ENCODE measurements at regions not wholly inside any gene's neighbourhood (a gene's known extent, or its start where the extent isn't known, plus 50 kb on each side); places are given as distances from the start of the nearest gene placed in this dataset.

DNA sequence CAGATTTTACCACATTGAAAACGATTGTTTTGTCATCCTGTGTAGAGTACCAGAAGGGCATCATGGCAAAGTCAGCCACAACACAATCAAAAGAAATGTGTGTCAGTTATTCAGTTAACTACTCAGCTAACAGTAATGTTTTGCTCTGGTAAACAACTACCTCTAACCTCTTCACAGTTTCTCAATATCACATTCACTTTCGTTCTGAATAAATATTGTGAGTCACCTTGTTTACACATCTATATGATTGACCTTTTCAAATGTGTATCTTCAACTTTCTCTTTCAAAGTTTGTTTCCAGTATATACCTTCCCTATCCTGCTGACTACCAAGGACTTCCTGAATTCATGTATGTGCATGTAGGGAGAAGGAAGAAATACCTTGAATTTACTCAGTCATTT, 216.6 kb upstream of the UFL1 start:
- DNase-seq: no peak
- no peak overlapping the region for H3K27ac Mint-ChIP-seq
- H3K4me1 Mint-ChIP-seq: no peaks in the 10 kb centered on the region
- H3K36me3 Mint-ChIP-seq: no peaks in the 10 kb centered on the region
- no peak overlapping the region for H3K4me3 Mint-ChIP-seq
- peaks cover 4% of the 10 kb centered on the region for H3K27me3 Mint-ChIP-seq
- no peaks in the 10 kb centered on the region for H3K9me3 ChIP-seq (ENCODE audit: control insufficient read depth in 2 of 2, low read length in 2 of 2)
- no peaks in the 10 kb centered on the region for H3K4me1 ChIP-seq (ENCODE audit: control insufficient read depth, insufficient read depth, low read length, poor library complexity, severe bottlenecking)
- no peak overlapping the region for H3K27ac ChIP-seq (ENCODE audit: insufficient read depth, low read length, poor library complexity, severe bottlenecking)
- no peaks in the 10 kb centered on the region for H3K36me3 ChIP-seq (ENCODE audit: control insufficient read depth, insufficient read depth, low read length)
- peaks cover 0 to 6% (median 3%) of the 10 kb centered on the region in 7 donors for H3K9me3 Mint-ChIP-seq
- H3K4me3 ChIP-seq (ENCODE audit: low read depth, low read length): no peak overlapping the region
- ATAC-seq (ENCODE audit: low read depth in 2 of 2): no peak
- no peaks in the 10 kb centered on the region for H3K27me3 ChIP-seq (ENCODE audit: control insufficient read depth, insufficient read depth, low read length)

DNA sequence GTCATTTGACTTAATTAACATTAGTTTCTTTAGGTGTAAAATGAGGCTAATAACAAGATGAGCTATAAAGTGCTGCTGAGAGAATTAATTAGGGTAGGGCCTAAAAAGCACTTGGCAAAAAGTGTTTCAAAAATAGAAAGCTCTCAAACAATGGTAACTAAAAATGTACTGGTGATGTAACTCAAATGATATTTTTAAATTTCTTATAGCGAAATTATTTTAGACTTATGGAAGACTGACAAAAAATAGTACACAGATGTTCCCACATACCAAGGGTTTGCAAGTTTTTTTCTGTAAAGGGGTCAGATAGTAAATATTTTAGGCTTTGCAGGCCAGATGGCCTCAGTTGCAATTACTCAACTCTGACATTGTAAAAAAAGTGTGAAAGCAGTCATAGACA, 190.7 kb upstream of the UFL1 start:
- DNase-seq (no peak), ATAC-seq (ENCODE audit: low read depth in 2 of 2) (no peak)
- H3K9me3 ChIP-seq (ENCODE audit: control insufficient read depth in 2 of 2, low read length in 2 of 2): peaks cover 0 to 2% of the 10 kb centered on the region in 2 experiments
- H3K4me1 ChIP-seq (ENCODE audit: control insufficient read depth, insufficient read depth, low read length, poor library complexity, severe bottlenecking): no peaks in the 10 kb centered on the region
- H3K27ac Mint-ChIP-seq: no peak overlapping the region
- H3K27me3 Mint-ChIP-seq: no peaks in the 10 kb centered on the region
- no peaks in the 10 kb centered on the region for H3K27me3 ChIP-seq (ENCODE audit: control insufficient read depth, insufficient read depth, low read length)
- no peaks in the 10 kb centered on the region for H3K4me1 Mint-ChIP-seq
- no peak overlapping the region for H3K4me3 Mint-ChIP-seq
- no peaks in the 10 kb centered on the region for H3K36me3 ChIP-seq (ENCODE audit: control insufficient read depth, insufficient read depth, low read length)
- H3K9me3 Mint-ChIP-seq: peaks cover 0 to 6% (median 0%) of the 10 kb centered on the region in 7 donors
- H3K36me3 Mint-ChIP-seq: no peaks in the 10 kb centered on the region
- H3K4me3 ChIP-seq (ENCODE audit: low read depth, low read length): no peak overlapping the region
- H3K27ac ChIP-seq (ENCODE audit: insufficient read depth, low read length, poor library complexity, severe bottlenecking): no peak overlapping the region

DNA sequence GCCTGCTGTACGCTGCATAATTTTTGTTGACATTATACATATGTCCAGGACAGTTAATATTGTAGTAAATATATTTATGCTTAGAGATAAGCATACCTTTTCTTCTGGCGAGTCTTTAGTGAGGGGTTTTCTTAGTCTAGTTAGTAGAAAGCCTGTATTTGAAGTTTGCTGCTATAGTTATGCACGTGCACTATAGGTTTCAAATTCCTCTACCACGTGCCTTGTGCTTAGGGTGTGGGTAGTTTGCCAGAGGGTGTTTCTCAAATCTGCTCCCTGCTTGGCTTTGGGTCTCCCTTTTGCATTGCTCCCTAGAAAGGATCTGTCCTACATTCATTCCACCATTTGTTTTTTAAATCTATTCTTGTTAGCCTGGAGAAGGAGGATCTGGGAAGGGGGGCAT, 181.4 kb upstream of the UFL1 start:
- Histone ChIP-seq H3K4me1 (ENCODE audit: control insufficient read depth, insufficient read depth, low read length, poor library complexity, severe bottlenecking) (no peaks in the 10 kb centered on the region), H3K27ac (ENCODE audit: insufficient read depth, low read length, poor library complexity, severe bottlenecking) (no peak overlapping the region), H3K9me3 (ENCODE audit: control insufficient read depth in 2 of 2, low read length in 2 of 2) (no peaks in the 10 kb centered on the region), H3K27me3 (ENCODE audit: control insufficient read depth, insufficient read depth, low read length) (no peaks in the 10 kb centered on the region), H3K4me3 (ENCODE audit: low read depth, low read length) (no peak overlapping the region), H3K36me3 (ENCODE audit: control insufficient read depth, insufficient read depth, low read length) (no peaks in the 10 kb centered on the region)
- Mint-ChIP-seq H3K4me3 (no peak overlapping the region), H3K4me1 (no peaks in the 10 kb centered on the region), H3K9me3 (peaks cover 0 to 8% (median 4%) of the 10 kb centered on the region in 7 donors), H3K36me3 (no peaks in the 10 kb centered on the region), H3K27ac (no peak overlapping the region), H3K27me3 (no peaks in the 10 kb centered on the region)
- ATAC-seq (ENCODE audit: low read depth in 2 of 2): no peak
- no peak for DNase-seq

DNA sequence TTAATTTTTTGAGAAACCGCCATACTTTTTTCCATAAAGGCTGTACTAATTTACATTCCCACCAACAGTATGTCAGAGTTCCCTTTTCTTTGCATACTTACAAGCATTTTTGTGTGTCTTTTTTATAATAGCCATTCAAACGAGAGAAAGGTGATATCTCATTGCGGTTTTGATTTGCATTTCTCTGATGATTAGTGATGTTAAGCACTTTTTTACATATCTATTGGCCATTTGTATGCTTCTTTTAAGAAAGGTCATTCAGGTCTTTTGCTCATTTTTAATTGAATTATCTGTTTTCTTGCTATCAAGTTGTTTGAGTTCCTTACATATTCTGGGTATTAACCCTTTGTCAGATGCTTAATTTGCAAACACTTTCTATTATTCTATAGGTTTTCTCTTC, 176.1 kb upstream of the UFL1 start:
- no peaks in the 10 kb centered on the region for H3K36me3 ChIP-seq (ENCODE audit: control insufficient read depth, insufficient read depth, low read length)
- H3K4me1 ChIP-seq (ENCODE audit: control insufficient read depth, insufficient read depth, low read length, poor library complexity, severe bottlenecking): no peaks in the 10 kb centered on the region
- H3K4me1 Mint-ChIP-seq: no peaks in the 10 kb centered on the region
- H3K4me3 ChIP-seq (ENCODE audit: low read depth, low read length): no peak overlapping the region
- H3K9me3 Mint-ChIP-seq: peaks cover 0 to 8% (median 0%) of the 10 kb centered on the region in 7 donors
- H3K36me3 Mint-ChIP-seq: no peaks in the 10 kb centered on the region
- H3K27me3 Mint-ChIP-seq: no peaks in the 10 kb centered on the region
- H3K27ac ChIP-seq (ENCODE audit: insufficient read depth, low read length, poor library complexity, severe bottlenecking): no peak overlapping the region
- no peak overlapping the region for H3K4me3 Mint-ChIP-seq
- no peaks in the 10 kb centered on the region for H3K27me3 ChIP-seq (ENCODE audit: control insufficient read depth, insufficient read depth, low read length)
- DNase-seq (no peak), ATAC-seq (ENCODE audit: low read depth in 2 of 2) (no peak)
- no peak overlapping the region for H3K27ac Mint-ChIP-seq
- H3K9me3 ChIP-seq (ENCODE audit: control insufficient read depth in 2 of 2, low read length in 2 of 2): no peaks in the 10 kb centered on the region

DNA sequence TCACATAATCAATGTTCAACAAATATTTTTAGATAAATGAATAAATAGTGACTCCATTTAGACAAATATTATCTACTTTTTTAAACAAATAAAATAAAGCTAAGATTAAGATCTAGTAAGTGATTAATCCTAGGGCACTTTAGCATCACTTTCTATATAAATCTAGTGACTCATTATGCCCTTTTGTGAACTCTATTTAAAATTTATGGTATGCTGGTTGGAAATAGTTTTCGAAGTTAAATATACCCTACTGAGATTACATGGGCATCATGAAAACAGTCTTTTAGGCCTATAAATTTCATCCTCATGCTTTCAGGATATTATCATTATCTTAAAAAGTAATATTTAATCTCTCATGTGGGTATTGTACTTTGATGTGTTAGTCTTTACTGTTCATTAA, 140.4 kb upstream of the UFL1 start:
- Mint-ChIP-seq H3K9me3 (peaks cover 0 to 2% (median 0%) of the 10 kb centered on the region in 7 donors), H3K4me3 (no peak overlapping the region), H3K4me1 (no peaks in the 10 kb centered on the region), H3K27me3 (peaks cover 6% of the 10 kb centered on the region), H3K36me3 (no peaks in the 10 kb centered on the region), H3K27ac (no peak overlapping the region)
- DNase-seq (no peak), ATAC-seq (ENCODE audit: low read depth in 2 of 2) (no peak)
- Histone ChIP-seq H3K9me3 (ENCODE audit: control insufficient read depth in 2 of 2, low read length in 2 of 2) (no peaks in the 10 kb centered on the region), H3K36me3 (ENCODE audit: control insufficient read depth, insufficient read depth, low read length) (no peaks in the 10 kb centered on the region), H3K4me3 (ENCODE audit: low read depth, low read length) (no peak overlapping the region), H3K27me3 (ENCODE audit: control insufficient read depth, insufficient read depth, low read length) (no peaks in the 10 kb centered on the region), H3K27ac (ENCODE audit: insufficient read depth, low read length, poor library complexity, severe bottlenecking) (no peak overlapping the region), H3K4me1 (ENCODE audit: control insufficient read depth, insufficient read depth, low read length, poor library complexity, severe bottlenecking) (no peaks in the 10 kb centered on the region)

DNA sequence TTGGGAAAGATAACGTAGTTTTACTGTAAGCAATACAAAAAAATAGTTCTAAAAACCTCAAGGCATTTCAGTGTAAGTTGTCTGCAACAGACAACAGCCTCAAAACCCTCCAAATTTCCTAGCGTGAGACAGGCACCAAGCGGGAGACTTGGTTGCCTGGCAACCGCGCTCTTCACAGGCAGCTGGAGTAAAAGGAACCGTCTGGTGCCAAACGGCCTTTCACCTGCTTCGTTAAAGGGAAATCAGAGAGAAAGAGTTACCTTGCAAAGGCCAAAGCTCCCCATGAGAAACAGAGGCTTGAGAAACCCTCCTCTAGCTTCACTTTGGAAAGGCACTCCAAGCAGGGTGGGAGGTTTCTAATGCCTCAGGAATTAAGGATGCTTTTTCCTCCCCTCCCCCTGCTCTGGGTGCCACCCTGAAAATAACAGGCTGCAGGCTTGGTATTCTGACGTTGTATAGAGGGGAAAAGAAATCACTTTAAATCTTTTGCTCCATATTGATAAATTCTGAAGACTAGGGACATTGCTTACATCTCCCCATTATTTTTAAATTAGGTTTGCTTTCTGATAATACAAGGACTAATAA, 129.7 kb upstream of the UFL1 start:
- Mint-ChIP-seq H3K4me3 (no peak overlapping the region), H3K27ac (no peak overlapping the region), H3K27me3 (peaks cover 4% of the 10 kb centered on the region), H3K4me1 (peaks cover 0 to 10% (median 0%) of the 10 kb centered on the region in 4 donors), H3K36me3 (no peaks in the 10 kb centered on the region), H3K9me3 (peaks cover 0 to 4% (median 0%) of the 10 kb centered on the region in 7 donors)
- H3K36me3 ChIP-seq (ENCODE audit: control insufficient read depth, insufficient read depth, low read length): no peaks in the 10 kb centered on the region
- no peak overlapping the region for H3K4me3 ChIP-seq (ENCODE audit: low read depth, low read length)
- DNase-seq (peak in 1 of 3 donors; percentile 16), ATAC-seq (ENCODE audit: low read depth in 2 of 2) (no peak)
- no peaks in the 10 kb centered on the region for H3K4me1 ChIP-seq (ENCODE audit: control insufficient read depth, insufficient read depth, low read length, poor library complexity, severe bottlenecking)
- no peaks in the 10 kb centered on the region for H3K9me3 ChIP-seq (ENCODE audit: control insufficient read depth in 2 of 2, low read length in 2 of 2)
- H3K27ac ChIP-seq (ENCODE audit: insufficient read depth, low read length, poor library complexity, severe bottlenecking): no peak overlapping the region
- no peaks in the 10 kb centered on the region for H3K27me3 ChIP-seq (ENCODE audit: control insufficient read depth, insufficient read depth, low read length)

DNA sequence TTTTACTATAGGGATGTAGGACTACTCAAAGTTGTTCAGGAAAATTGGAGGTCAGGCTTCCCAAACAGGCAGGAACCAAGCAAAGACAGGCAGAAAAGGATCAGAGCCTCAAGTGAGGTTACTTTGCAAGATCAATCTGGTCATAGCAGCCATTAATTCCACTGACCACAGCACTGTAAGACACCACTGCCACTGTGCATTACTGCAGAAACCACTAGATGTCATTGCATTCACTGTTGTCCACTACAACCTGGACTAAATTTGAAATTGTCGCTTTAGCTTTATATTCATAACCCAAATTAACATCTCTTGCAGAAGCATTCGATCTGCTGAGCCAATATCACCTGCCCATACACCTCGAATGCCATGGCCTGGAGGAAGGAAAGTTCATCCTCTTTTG, 126.9 kb upstream of the UFL1 start:
- ATAC-seq (ENCODE audit: low read depth in 2 of 2) (no peak), DNase-seq (no peak)
- H3K9me3 ChIP-seq (ENCODE audit: control insufficient read depth in 2 of 2, low read length in 2 of 2): no peaks in the 10 kb centered on the region
- Mint-ChIP-seq H3K9me3 (peaks cover 0 to 3% (median 0%) of the 10 kb centered on the region in 7 donors), H3K36me3 (no peaks in the 10 kb centered on the region), H3K4me1 (peaks cover 0 to 10% (median 0%) of the 10 kb centered on the region in 4 donors), H3K4me3 (no peak overlapping the region), H3K27me3 (no peaks in the 10 kb centered on the region), H3K27ac (no peak overlapping the region)
- H3K4me3 ChIP-seq (ENCODE audit: low read depth, low read length): no peak overlapping the region
- no peak overlapping the region for H3K27ac ChIP-seq (ENCODE audit: insufficient read depth, low read length, poor library complexity, severe bottlenecking)
- no peaks in the 10 kb centered on the region for H3K27me3 ChIP-seq (ENCODE audit: control insufficient read depth, insufficient read depth, low read length)
- H3K4me1 ChIP-seq (ENCODE audit: control insufficient read depth, insufficient read depth, low read length, poor library complexity, severe bottlenecking): no peaks in the 10 kb centered on the region
- H3K36me3 ChIP-seq (ENCODE audit: control insufficient read depth, insufficient read depth, low read length): no peaks in the 10 kb centered on the region

DNA sequence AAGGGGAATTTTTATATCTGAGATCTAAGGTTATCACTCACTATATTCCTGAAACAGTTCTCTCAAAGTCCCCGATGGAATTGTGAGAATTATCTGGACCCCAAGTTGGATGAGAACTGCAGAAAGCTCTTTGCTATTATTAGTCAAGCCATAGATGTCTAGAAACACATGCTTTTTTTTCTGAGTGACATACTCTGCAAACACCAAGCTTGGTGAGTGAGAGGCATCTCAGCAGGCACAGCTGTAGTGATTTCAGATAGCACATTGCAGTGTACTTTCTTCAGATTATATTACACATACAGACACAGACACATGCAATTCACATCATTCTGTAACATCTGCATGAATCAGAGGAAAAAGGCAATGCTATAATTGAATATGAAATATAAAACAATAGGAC, 111.1 kb upstream of the UFL1 start:
- H3K4me3 ChIP-seq (ENCODE audit: low read depth, low read length): no peak overlapping the region
- Mint-ChIP-seq H3K36me3 (no peaks in the 10 kb centered on the region), H3K9me3 (peaks cover 0 to 4% (median 0%) of the 10 kb centered on the region in 7 donors), H3K4me3 (no peak overlapping the region), H3K27ac (no peak overlapping the region), H3K27me3 (no peaks in the 10 kb centered on the region), H3K4me1 (no peaks in the 10 kb centered on the region)
- no peaks in the 10 kb centered on the region for H3K36me3 ChIP-seq (ENCODE audit: control insufficient read depth, insufficient read depth, low read length)
- ATAC-seq (ENCODE audit: low read depth in 2 of 2) (no peak), DNase-seq (no peak)
- H3K27me3 ChIP-seq (ENCODE audit: control insufficient read depth, insufficient read depth, low read length): no peaks in the 10 kb centered on the region
- no peaks in the 10 kb centered on the region for H3K9me3 ChIP-seq (ENCODE audit: control insufficient read depth in 2 of 2, low read length in 2 of 2)
- H3K27ac ChIP-seq (ENCODE audit: insufficient read depth, low read length, poor library complexity, severe bottlenecking): no peak overlapping the region
- no peaks in the 10 kb centered on the region for H3K4me1 ChIP-seq (ENCODE audit: control insufficient read depth, insufficient read depth, low read length, poor library complexity, severe bottlenecking)

Data from CD4-positive, CD25-positive, alpha-beta regulatory T cell (primary cell).